ENCODE measurements at regions not wholly inside any gene's neighbourhood (a gene's known extent, or its start where the extent isn't known, plus 50 kb on each side); places are given as distances from the start of the nearest gene placed in this dataset.

DNA sequence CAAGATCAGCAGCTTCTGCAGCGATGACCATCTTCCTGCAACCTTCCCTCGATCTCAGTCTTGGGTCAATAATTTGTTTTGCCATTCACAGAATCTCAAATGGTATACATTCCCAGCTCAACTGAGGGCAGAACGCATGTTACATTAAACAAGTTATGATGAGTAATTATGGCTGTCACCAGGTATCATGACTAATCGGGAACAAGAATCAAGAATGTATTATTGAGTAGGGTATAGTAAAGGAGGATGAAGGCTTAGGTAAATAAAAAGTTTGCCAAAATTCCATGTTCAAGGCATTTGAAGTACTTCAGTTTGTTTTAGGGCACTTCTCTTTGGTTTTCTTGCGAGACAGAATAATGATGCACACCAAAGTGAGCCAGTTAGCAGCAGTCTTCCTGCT lies 194.1 kb downstream of the SH2D1A start:
- ATAC-seq, result no peak
- TF ChIP-seq TCF4 (CRISPR knock-in tag; IDR thresholded peaks at IDR 0.05; ENCODE audit: borderline replicate concordance) (no peak), GLIS3 (CRISPR knock-in tag; IDR thresholded peaks at IDR 0.05) (no peak)

DNA sequence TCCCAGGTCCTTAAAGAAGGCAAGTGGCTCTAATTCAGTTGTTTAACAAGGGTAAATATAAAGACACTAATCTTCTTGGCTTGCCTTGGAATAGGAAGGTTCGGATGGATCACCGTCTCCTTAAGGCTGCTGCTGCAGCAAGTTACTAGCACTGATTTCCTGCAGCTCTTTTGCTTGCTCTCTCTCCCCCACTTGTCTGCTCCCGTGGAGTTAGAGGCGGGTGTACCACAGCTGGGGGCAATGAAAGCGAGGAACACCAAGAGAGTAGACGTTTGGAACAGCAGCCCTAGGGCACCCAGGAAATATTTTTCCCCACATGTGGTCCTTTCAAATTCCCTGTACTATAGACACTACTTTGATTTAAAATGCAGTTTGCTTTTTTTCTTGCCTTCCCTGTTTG lies 202.2 kb downstream of the SH2D1A start:
- ATAC-seq, result no peak
- TF ChIP-seq SNAI2 (CRISPR knock-in tag; IDR thresholded peaks at IDR 0.05), result no peak
- TF ChIP-seq TOX (CRISPR knock-in tag; IDR thresholded peaks at IDR 0.05; ENCODE audit: borderline replicate concordance), result no peak
- TF ChIP-seq ESRRG (CRISPR knock-in tag; IDR thresholded peaks at IDR 0.05), result no peak
- no peak for TF ChIP-seq RARB (CRISPR knock-in tag; IDR thresholded peaks at IDR 0.05)
- TF ChIP-seq, protein P1, sequence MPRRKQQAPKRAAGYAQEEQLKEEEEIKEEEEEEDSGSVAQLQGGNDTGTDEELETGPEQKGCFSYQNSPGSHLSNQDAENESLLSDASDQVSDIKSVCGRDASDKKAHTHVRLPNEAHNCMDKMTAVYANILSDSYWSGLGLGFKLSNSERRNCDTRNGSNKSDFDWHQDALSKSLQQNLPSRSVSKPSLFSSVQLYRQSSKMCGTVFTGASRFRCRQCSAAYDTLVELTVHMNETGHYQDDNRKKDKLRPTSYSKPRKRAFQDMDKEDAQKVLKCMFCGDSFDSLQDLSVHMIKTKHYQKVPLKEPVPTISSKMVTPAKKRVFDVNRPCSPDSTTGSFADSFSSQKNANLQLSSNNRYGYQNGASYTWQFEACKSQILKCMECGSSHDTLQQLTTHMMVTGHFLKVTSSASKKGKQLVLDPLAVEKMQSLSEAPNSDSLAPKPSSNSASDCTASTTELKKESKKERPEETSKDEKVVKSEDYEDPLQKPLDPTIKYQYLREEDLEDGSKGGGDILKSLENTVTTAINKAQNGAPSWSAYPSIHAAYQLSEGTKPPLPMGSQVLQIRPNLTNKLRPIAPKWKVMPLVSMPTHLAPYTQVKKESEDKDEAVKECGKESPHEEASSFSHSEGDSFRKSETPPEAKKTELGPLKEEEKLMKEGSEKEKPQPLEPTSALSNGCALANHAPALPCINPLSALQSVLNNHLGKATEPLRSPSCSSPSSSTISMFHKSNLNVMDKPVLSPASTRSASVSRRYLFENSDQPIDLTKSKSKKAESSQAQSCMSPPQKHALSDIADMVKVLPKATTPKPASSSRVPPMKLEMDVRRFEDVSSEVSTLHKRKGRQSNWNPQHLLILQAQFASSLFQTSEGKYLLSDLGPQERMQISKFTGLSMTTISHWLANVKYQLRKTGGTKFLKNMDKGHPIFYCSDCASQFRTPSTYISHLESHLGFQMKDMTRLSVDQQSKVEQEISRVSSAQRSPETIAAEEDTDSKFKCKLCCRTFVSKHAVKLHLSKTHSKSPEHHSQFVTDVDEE (CRISPR knock-in tag; IDR thresholded peaks at IDR 0.05), result no peak
- TF ChIP-seq BACH2 (CRISPR knock-in tag; IDR thresholded peaks at IDR 0.05; ENCODE audit: borderline replicate concordance), result no peak
- TF ChIP-seq ZFP3 (CRISPR knock-in tag; IDR thresholded peaks at IDR 0.05), result no peak
- TF ChIP-seq, protein P2, sequence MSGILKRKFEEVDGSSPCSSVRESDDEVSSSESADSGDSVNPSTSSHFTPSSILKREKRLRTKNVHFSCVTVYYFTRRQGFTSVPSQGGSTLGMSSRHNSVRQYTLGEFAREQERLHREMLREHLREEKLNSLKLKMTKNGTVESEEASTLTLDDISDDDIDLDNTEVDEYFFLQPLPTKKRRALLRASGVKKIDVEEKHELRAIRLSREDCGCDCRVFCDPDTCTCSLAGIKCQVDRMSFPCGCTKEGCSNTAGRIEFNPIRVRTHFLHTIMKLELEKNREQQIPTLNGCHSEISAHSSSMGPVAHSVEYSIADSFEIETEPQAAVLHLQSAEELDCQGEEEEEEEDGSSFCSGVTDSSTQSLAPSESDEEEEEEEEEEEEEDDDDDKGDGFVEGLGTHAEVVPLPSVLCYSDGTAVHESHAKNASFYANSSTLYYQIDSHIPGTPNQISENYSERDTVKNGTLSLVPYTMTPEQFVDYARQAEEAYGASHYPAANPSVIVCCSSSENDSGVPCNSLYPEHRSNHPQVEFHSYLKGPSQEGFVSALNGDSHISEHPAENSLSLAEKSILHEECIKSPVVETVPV (CRISPR knock-in tag; IDR thresholded peaks at IDR 0.05), result no peak
- no peak for TF ChIP-seq GLIS3 (CRISPR knock-in tag; IDR thresholded peaks at IDR 0.05)

DNA sequence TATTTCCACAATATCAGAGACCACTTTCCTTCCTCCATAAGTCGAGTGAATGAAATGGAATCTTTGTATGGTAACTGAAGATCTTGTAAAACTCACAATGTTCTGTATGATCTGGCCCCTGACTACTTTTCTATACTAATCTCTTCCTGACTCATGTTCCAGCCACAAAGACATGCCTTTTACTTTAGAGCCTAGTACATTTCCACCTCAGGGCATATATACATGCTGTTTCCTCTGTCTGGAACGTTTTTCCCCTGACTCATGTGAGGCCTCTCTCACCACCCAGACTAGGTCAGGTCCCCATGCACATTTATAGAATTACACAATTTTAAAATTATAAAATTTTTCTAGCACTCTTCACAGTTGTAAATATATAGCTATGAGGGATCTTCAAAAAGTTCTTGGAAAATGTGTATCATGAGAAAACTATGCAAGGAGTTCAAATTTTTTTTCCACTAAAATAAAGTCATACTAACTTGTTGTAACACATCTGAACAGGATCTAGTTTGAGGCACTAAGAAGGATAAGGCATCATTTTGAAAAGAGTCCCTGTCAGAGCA lies 208.8 kb downstream of the SH2D1A start:
- ATAC-seq, result no peak
- no peak for TF ChIP-seq OSR1 (CRISPR knock-in tag; IDR thresholded peaks at IDR 0.05)
- TF ChIP-seq ZFP30 (CRISPR knock-in tag; IDR thresholded peaks at IDR 0.05), result no peak
- no peak for TF ChIP-seq CSDC2 (CRISPR knock-in tag; IDR thresholded peaks at IDR 0.05)
- TF ChIP-seq ESRRG (CRISPR knock-in tag; IDR thresholded peaks at IDR 0.05), result no peak

DNA sequence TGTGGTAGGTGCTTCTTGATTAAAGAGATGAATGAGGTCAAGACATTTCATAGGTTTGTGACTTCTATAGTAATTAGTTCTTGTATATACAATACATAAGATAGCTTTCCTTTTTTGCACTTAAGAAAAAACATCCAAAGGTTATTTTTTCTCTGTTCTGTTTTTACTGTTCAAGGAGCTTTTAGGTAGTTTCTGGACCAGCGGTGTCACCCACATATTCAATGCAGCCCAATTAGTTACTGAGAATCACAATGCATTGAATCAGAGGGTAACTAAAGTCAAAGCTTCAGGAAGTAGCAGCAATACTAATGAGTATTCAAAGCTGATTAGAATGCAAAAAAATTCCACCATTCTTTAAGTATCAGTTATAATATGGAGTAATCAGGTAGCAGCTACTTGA lies 211.6 kb downstream of the SH2D1A start:
- no peak for ATAC-seq

More for the DNA sequence above, 211.6 kb downstream of the SH2D1A start:
- no peak for TF ChIP-seq OSR1 (CRISPR knock-in tag; IDR thresholded peaks at IDR 0.05)
- no peak for TF ChIP-seq TOX (CRISPR knock-in tag; IDR thresholded peaks at IDR 0.05; ENCODE audit: borderline replicate concordance)
- TF ChIP-seq SNAI2 (CRISPR knock-in tag; IDR thresholded peaks at IDR 0.05), result no peak
- no peak for TF ChIP-seq ZC3H10 (CRISPR knock-in tag; IDR thresholded peaks at IDR 0.05)
- no peak for TF ChIP-seq ZFP3 (CRISPR knock-in tag; IDR thresholded peaks at IDR 0.05)
- no peak for TF ChIP-seq TCF4 (CRISPR knock-in tag; IDR thresholded peaks at IDR 0.05; ENCODE audit: borderline replicate concordance)
- TF ChIP-seq, protein P1 (CRISPR knock-in tag; IDR thresholded peaks at IDR 0.05), result no peak
- TF ChIP-seq GLIS3 (CRISPR knock-in tag; IDR thresholded peaks at IDR 0.05), result no peak
- TF ChIP-seq ZFP30 (CRISPR knock-in tag; IDR thresholded peaks at IDR 0.05), result no peak
- TF ChIP-seq, protein P3, sequence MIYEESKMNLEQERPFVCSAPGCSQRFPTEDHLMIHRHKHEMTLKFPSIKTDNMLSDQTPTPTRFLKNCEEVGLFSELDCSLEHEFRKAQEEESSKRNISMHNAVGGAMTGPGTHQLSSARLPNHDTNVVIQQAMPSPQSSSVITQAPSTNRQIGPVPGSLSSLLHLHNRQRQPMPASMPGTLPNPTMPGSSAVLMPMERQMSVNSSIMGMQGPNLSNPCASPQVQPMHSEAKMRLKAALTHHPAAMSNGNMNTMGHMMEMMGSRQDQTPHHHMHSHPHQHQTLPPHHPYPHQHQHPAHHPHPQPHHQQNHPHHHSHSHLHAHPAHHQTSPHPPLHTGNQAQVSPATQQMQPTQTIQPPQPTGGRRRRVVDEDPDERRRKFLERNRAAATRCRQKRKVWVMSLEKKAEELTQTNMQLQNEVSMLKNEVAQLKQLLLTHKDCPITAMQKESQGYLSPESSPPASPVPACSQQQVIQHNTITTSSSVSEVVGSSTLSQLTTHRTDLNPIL (CRISPR knock-in tag; IDR thresholded peaks at IDR 0.05; ENCODE audit: low read depth), result no peak
- TF ChIP-seq CSDC2 (CRISPR knock-in tag; IDR thresholded peaks at IDR 0.05), result no peak
- TF ChIP-seq, protein P4, sequence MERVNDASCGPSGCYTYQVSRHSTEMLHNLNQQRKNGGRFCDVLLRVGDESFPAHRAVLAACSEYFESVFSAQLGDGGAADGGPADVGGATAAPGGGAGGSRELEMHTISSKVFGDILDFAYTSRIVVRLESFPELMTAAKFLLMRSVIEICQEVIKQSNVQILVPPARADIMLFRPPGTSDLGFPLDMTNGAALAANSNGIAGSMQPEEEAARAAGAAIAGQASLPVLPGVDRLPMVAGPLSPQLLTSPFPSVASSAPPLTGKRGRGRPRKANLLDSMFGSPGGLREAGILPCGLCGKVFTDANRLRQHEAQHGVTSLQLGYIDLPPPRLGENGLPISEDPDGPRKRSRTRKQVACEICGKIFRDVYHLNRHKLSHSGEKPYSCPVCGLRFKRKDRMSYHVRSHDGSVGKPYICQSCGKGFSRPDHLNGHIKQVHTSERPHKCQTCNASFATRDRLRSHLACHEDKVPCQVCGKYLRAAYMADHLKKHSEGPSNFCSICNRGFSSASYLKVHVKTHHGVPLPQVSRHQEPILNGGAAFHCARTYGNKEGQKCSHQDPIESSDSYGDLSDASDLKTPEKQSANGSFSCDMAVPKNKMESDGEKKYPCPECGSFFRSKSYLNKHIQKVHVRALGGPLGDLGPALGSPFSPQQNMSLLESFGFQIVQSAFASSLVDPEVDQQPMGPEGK (CRISPR knock-in tag; IDR thresholded peaks at IDR 0.05; ENCODE audit: borderline replicate concordance), result no peak
- no peak for TF ChIP-seq ZNF70 (CRISPR knock-in tag; IDR thresholded peaks at IDR 0.05)
- no peak for TF ChIP-seq ZNF565 (CRISPR knock-in tag; conservative IDR thresholded peaks at IDR 0.05; ENCODE audit: low read depth)
